ENCODE measurements at regions not wholly inside any gene's neighbourhood (a gene's known extent, or its start where the extent isn't known, plus 50 kb on each side); places are given as distances from the start of the nearest gene placed in this dataset.
A peak's percentile ranks its signal among the peaks of the same experiment; 100 is the strongest.
"Not testable (repeated sequence)": the region's sequence is repeated elsewhere in the genome, so short reads cannot be mapped to it uniquely, and the experiment has no call there.

- peak; percentile 19 for DNase-seq (ENCODE audit: low read depth)
- TF ChIP-seq CTCF (IDR thresholded peaks at IDR 0.05; ENCODE audit: control insufficient read depth, extremely low read depth, insufficient read depth) = no peak
- H3K4me3 ChIP-seq (ENCODE audit: low read depth, low read length) = no peak overlapping the region
Measured at GRCh38 chr1:65558215-65558614, 137.7 kb downstream of the LEPR start.

DNA sequence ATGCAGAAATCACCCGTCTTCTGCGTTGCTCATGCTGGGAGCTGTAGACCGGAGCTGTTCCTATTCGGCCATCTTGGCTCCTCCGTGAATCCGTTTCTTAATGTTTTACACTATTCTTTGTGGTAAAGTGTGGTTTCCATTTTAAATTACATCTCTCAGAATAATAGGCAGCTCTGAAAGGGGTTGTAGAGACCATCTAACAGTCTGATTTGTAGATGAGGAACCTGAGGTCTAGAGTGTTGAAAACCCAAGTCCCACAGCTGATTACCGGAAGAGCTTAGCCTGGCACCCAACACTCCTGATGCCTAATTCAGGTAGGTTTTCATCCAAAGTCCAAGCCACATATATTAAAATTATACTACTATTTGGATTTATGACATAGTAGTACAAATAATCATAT, 144.0 kb downstream of the LEPR start:
- TF ChIP-seq CTCF (IDR thresholded peaks at IDR 0.05; ENCODE audit: control insufficient read depth, extremely low read depth, insufficient read depth) = no peak
- DNase-seq (ENCODE audit: low read depth) = no peak
- H3K4me3 ChIP-seq (ENCODE audit: low read depth, low read length) = no peak overlapping the region

- no peak for TF ChIP-seq CTCF (IDR thresholded peaks at IDR 0.05; ENCODE audit: control insufficient read depth, extremely low read depth, insufficient read depth)
- no peak for DNase-seq (ENCODE audit: low read depth)
Measured at GRCh38 chr1:65568285-65568684, 147.8 kb downstream of the LEPR start.

DNA sequence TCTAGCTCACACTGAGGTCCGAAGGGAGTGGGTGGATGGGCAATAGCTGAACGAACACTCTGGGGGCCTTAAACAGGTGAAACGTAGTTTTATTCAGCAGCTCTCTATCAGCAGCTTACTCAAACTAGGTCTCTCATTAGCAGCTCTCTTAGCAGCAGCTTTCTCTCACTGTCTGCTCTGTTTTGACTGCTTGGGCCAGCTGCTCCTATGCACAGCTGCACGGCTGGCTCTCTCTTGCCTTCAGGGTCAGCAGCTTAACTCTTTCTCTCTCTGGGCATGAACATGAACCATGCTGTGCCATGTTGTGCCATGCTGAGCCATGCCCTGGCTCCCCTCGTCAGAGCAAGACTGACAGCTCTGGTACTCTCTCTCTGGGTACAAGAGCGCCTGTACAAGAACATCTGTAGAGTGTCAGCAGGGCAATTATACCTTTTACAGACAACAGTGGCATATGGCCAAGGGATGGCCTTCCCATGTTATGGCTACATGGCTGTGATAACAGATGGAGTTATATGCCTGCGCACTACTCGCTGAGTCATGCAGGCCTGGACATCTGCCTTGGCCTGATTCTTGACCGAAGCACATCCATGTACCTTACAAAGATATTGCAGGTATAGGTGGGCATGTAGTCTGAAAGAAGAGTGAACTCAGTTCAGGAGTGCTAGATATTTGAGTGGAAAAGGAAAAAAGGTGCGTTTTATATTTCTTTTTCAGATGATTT, 152.4 kb downstream of the LEPR start:
- DNase-seq (ENCODE audit: low read depth) = no peak
- H3K4me3 ChIP-seq (ENCODE audit: low read depth, low read length) = no peak overlapping the region
- no peak for TF ChIP-seq CTCF (IDR thresholded peaks at IDR 0.05; ENCODE audit: control insufficient read depth, extremely low read depth, insufficient read depth)

More at GRCh38 chr1:65568285-65568684, 147.8 kb downstream of the LEPR start:
- no peak overlapping the region for H3K4me3 ChIP-seq (ENCODE audit: low read depth, low read length)

- no peak for DNase-seq (ENCODE audit: low read depth)
- no peak overlapping the region for H3K4me3 ChIP-seq (ENCODE audit: low read depth, low read length)
- no peak for TF ChIP-seq CTCF (IDR thresholded peaks at IDR 0.05; ENCODE audit: control insufficient read depth, extremely low read depth, insufficient read depth)
Measured at GRCh38 chr1:65577278-65577677, 156.8 kb downstream of the LEPR start.

DNA sequence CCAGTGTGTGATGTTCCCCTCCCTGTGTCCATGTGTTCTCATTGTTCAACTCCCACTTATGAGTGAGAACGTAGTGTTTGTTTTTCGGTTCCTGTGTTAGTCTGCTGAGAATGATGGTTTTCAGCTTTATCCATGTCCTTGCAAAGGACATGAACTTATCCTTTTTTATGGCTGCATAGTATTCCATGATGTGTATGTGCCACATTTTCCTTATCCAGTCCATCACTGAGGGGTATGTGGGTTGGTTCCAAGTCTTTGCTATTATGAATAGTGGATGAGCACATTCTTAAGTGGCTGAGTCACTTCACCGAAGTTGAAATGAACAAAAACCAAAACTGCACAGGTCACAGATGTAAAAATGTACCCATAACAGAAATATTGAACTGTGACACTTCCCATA, 157.5 kb downstream of the LEPR start:
- DNase-seq (ENCODE audit: low read depth) = not testable (repeated sequence)

GRCh38 chr1:65581119-65581518, 160.7 kb downstream of the LEPR start:
- TF ChIP-seq CTCF (IDR thresholded peaks at IDR 0.05; ENCODE audit: control insufficient read depth, extremely low read depth, insufficient read depth) = peak; percentile 29
- no peak overlapping the region for H3K4me3 ChIP-seq (ENCODE audit: low read depth, low read length)
- DNase-seq (ENCODE audit: low read depth) = no peak

More for the DNA sequence above, 157.5 kb downstream of the LEPR start:
- H3K4me3 ChIP-seq (ENCODE audit: low read depth, low read length) = not testable (repeated sequence)
